C4-2B (cell line): ENCODE measurements at regions not wholly inside any gene's neighbourhood (a gene's known extent, or its start where the extent isn't known, plus 50 kb on each side); places are given as distances from the start of the nearest gene placed in this dataset.

Source experiments
- ZFX ChIP-seq: fragments of 450-650 bp; IDR thresholded peaks from 2 replicates; pipeline ENCODE4 v1.6.1; 2017
- TF ChIP-seq, protein P1 (sequence below): fragments of 450-650 bp; conservative IDR thresholded peaks from 2 replicates; pipeline ENCODE4 v1.5.1; 2017; ENCODE audit warnings: mild to moderate bottlenecking

DNA sequence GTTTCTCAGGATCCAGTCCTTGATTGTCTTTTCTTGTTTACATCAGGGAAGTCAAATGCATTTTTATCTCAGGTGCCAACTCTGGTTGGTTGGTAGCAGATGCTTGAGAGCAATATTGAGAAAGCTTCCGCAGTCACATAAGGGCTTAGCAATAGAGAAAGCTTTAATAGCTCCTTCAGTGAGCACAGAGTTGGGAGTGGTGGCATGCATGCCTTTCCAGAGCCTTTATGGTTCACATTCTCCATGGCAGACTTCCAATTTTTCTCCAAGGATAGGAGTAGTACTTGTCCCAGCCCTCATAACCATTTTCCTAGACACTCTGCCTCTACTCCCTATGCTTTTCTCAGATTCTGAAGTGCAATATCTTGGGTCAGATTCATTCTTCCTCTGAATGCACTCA is 280.4 kb downstream of the AEBP2 start:
- TF ChIP-seq, protein P1, sequence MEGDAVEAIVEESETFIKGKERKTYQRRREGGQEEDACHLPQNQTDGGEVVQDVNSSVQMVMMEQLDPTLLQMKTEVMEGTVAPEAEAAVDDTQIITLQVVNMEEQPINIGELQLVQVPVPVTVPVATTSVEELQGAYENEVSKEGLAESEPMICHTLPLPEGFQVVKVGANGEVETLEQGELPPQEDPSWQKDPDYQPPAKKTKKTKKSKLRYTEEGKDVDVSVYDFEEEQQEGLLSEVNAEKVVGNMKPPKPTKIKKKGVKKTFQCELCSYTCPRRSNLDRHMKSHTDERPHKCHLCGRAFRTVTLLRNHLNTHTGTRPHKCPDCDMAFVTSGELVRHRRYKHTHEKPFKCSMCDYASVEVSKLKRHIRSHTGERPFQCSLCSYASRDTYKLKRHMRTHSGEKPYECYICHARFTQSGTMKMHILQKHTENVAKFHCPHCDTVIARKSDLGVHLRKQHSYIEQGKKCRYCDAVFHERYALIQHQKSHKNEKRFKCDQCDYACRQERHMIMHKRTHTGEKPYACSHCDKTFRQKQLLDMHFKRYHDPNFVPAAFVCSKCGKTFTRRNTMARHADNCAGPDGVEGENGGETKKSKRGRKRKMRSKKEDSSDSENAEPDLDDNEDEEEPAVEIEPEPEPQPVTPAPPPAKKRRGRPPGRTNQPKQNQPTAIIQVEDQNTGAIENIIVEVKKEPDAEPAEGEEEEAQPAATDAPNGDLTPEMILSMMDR = no peak
- no peak for TF ChIP-seq ZFX
